HepG2 (cell line): ENCODE measurements at regions not wholly inside any gene's neighbourhood (a gene's known extent, or its start where the extent isn't known, plus 50 kb on each side); places are given as distances from the start of the nearest gene placed in this dataset.

Experiments used
- ATM ChIP-seq: fragments of 450-650 bp; IDR thresholded peaks from 2 replicates; pipeline ENCODE4 v1.7.1; 2017; ENCODE audit warnings: mild to moderate bottlenecking, borderline replicate concordance
- ATRX ChIP-seq: sonication (generic); formaldehyde crosslinking; IDR thresholded peaks from 2 replicates; pipeline ENCODE4 v1.4.0; 2020; ENCODE audit warnings: missing genetic modification reagents, borderline replicate concordance
- NCOA5 ChIP-seq: sonication (generic); formaldehyde crosslinking; IDR thresholded peaks from 2 replicates; pipeline ENCODE4 v1.4.0; 2020; ENCODE audit warnings: missing genetic modification reagents
- PHF20 ChIP-seq: sonication (generic); formaldehyde crosslinking; IDR thresholded peaks from 2 replicates; pipeline ENCODE4 v1.5.0; 2020; ENCODE audit warnings: mild to moderate bottlenecking, missing genetic modification reagents
- RAD21 ChIP-seq: fragments of 450-650 bp; formaldehyde crosslinking; IDR thresholded peaks from 2 replicates; pipeline ENCODE4 v1.5.0; 2020; ENCODE audit warnings: mild to moderate bottlenecking
- SIN3B ChIP-seq: fragments of 150-350 bp; IDR thresholded peaks from 2 replicates; pipeline ENCODE4 v1.6.1; 2014; ENCODE audit warnings: low read length
- SMAD3 ChIP-seq: sonication (generic); formaldehyde crosslinking; IDR thresholded peaks from 2 replicates; pipeline ENCODE4 v1.4.0; 2020; ENCODE audit warnings: missing genetic modification reagents
- SMC3 ChIP-seq: IDR thresholded peaks from 2 replicates; pipeline ENCODE4 v1.6.1; 2011; ENCODE audit warnings: low read length, improper control_type of control experiment
- SNAI1 ChIP-seq: sonication (generic); formaldehyde crosslinking; IDR thresholded peaks from 2 replicates; pipeline ENCODE4 v1.5.0; 2020; ENCODE audit warnings: mild to moderate bottlenecking, missing genetic modification reagents, borderline replicate concordance
- ZBTB7B ChIP-seq: sonication (generic); formaldehyde crosslinking; IDR thresholded peaks from 2 replicates; pipeline ENCODE4 v1.4.0; 2020; ENCODE audit warnings: missing genetic modification reagents
- ZNF12 ChIP-seq: sonication (generic); formaldehyde crosslinking; IDR thresholded peaks from 2 replicates; pipeline ENCODE4 v1.5.0; 2020; ENCODE audit warnings: missing genetic modification reagents
- ZNF235 ChIP-seq: sonication (generic); formaldehyde crosslinking; IDR thresholded peaks from 2 replicates; pipeline ENCODE4 v1.8.1; 2023; ENCODE audit warnings: mild to moderate bottlenecking, missing genetic modification reagents, borderline replicate concordance
- ZNF362 ChIP-seq: sonication (generic); formaldehyde crosslinking; IDR thresholded peaks from 2 replicates; pipeline ENCODE4 v1.4.0; 2020; ENCODE audit warnings: missing genetic modification reagents, mild to moderate bottlenecking, borderline replicate concordance
- ZNF557 ChIP-seq: sonication (generic); formaldehyde crosslinking; IDR thresholded peaks from 2 replicates; pipeline ENCODE4 v1.4.0; 2020; ENCODE audit warnings: missing genetic modification reagents
- ZNF558 ChIP-seq: sonication (generic); formaldehyde crosslinking; IDR thresholded peaks from 2 replicates; pipeline ENCODE4 v1.9.0; 2022; ENCODE audit warnings: mild to moderate bottlenecking, missing genetic modification reagents, borderline replicate concordance
- ZNF737 ChIP-seq: sonication (generic); formaldehyde crosslinking; IDR thresholded peaks from 2 replicates; pipeline ENCODE4 v1.5.0; 2020; ENCODE audit warnings: missing genetic modification reagents, mild to moderate bottlenecking, borderline replicate concordance

GRCh38 chr3:69671082-69671952 is 67.9 kb upstream of the MITF start (continued):
- TF ChIP-seq PHF20 (CRISPR knock-in tag) (no peak), RAD21 (CRISPR knock-in tag) (peak; percentile 43; the same call in 1 of the 2 replicates), ZBTB7B (CRISPR knock-in tag) (no peak), SIN3B (no peak), NCOA5 (no peak), ATM (no peak), ZNF12 (CRISPR knock-in tag) (no peak), SMC3 (peak; percentile 23; the same call in 1 of the 2 replicates), ATRX (CRISPR knock-in tag) (no peak), ZNF558 (CRISPR knock-in tag) (no peak), SNAI1 (CRISPR knock-in tag) (no peak), ZNF737 (CRISPR knock-in tag) (no peak), ZNF235 (CRISPR knock-in tag) (no peak), ZNF362 (no peak), SMAD3 (no peak), ZNF557 (CRISPR knock-in tag) (no peak)
